ENCODE measurements at regions not wholly inside any gene's neighbourhood (a gene's known extent, or its start where the extent isn't known, plus 50 kb on each side); places are given as distances from the start of the nearest gene placed in this dataset.

- Histone ChIP-seq H3K9me3 (0 out of 3 replicates have a peak, but pooled peaks cover 3% of the 10 kb centered on the region), H3K4me2 (no peak overlapping the region), H3K4me3 (no peak overlapping the region), H3K27ac (no peak overlapping the region), H3K4me1 (no peaks in the 10 kb centered on the region)
- DNase-seq (ENCODE audit: low read depth in 1 of 2, low spot score in 1 of 2) (no peak), FAIRE-seq (no peak), ATAC-seq (no peak)
- no peak for TF ChIP-seq GATA3 (IDR thresholded peaks at IDR 0.05; ENCODE audit: borderline replicate concordance)
- TF ChIP-seq HMGXB4 (CRISPR knock-in tag; IDR thresholded peaks at IDR 0.05; ENCODE audit: borderline replicate concordance), result no peak
- no peak for TF ChIP-seq RNF2 (IDR thresholded peaks at IDR 0.05; ENCODE audit: borderline replicate concordance, low read depth)
- TF ChIP-seq NPAS2 (CRISPR knock-in tag; IDR thresholded peaks at IDR 0.05; ENCODE audit: borderline replicate concordance), result no peak
- TF ChIP-seq ELK1 (IDR thresholded peaks at IDR 0.05; ENCODE audit: low read depth, low read length), result no peak
- no peak for TF ChIP-seq HDAC2 (IDR thresholded peaks at IDR 0.05)
- TF ChIP-seq USF2 (IDR thresholded peaks at IDR 0.05), result no peak
- TF ChIP-seq JUN (IDR thresholded peaks at IDR 0.05), result no peak
- TF ChIP-seq ZFP36 (IDR thresholded peaks at IDR 0.05; ENCODE audit: borderline replicate concordance, partially characterized antibody), result no peak
- TF ChIP-seq POLR2A (IDR thresholded peaks at IDR 0.05; ENCODE audit: low read length), result no peak
- TF ChIP-seq HEYL (CRISPR knock-in tag; IDR thresholded peaks at IDR 0.05), result no peak
- no peak for TF ChIP-seq CBX8 (IDR thresholded peaks at IDR 0.05)
- CTCF ChIA-PET, result no interaction called here
- POLR2A ChIA-PET, result no interaction called here
- WGBS (ENCODE audit: missing lambda C conversion rate), result 7% methylated on average over 4 of the region's 4 CpGs
These were observed 859.9 kb upstream of the ATXN7L3B start for GRCh38 chr12:73677520-73678291.

- WGBS (ENCODE audit: missing lambda C conversion rate), result 19% methylated on average over 3 of the region's 3 CpGs
- Histone ChIP-seq H3K4me2 (no peak overlapping the region), H3K9me3 (0 out of 3 replicates have a peak, but pooled peaks cover 3% of the 10 kb centered on the region), H3K4me1 (no peaks in the 10 kb centered on the region), H3K4me3 (no peak overlapping the region), H3K27ac (no peak overlapping the region)
- DNase-seq (ENCODE audit: low read depth in 1 of 2, low spot score in 1 of 2) (no peak), ATAC-seq (no peak), FAIRE-seq (peak; percentile 74)
- ChIA-PET POLR2A (no interaction called here), CTCF (no interaction called here)
- no peak for TF ChIP-seq PHF8 (IDR thresholded peaks at IDR 0.05; ENCODE audit: borderline replicate concordance, low read depth)
- no peak for TF ChIP-seq USF2 (IDR thresholded peaks at IDR 0.05)
- no peak for TF ChIP-seq ZNF302 (CRISPR knock-in tag; IDR thresholded peaks at IDR 0.05)
- TF ChIP-seq POLR2A (IDR thresholded peaks at IDR 0.05; ENCODE audit: low read length), result no peak
- no peak for TF ChIP-seq CHD4 (IDR thresholded peaks at IDR 0.05; ENCODE audit: borderline replicate concordance)
- TF ChIP-seq JUNB (IDR thresholded peaks at IDR 0.05), result no peak
- no peak for TF ChIP-seq RCOR1 (IDR thresholded peaks at IDR 0.05; ENCODE audit: low read depth, low read length)
- no peak for TF ChIP-seq REST (IDR thresholded peaks at IDR 0.05)
- no peak for TF ChIP-seq JUN (IDR thresholded peaks at IDR 0.05)
- TF ChIP-seq FOSB (CRISPR knock-in tag; IDR thresholded peaks at IDR 0.05), result no peak
- no peak for TF ChIP-seq HOXB5 (CRISPR knock-in tag; IDR thresholded peaks at IDR 0.05)
- no peak for TF ChIP-seq HDAC2 (IDR thresholded peaks at IDR 0.05)
- no peak for TF ChIP-seq PBX3 (IDR thresholded peaks at IDR 0.05)
- no peak for TF ChIP-seq EP300 (IDR thresholded peaks at IDR 0.05)
- TF ChIP-seq FOSL2 (IDR thresholded peaks at IDR 0.05), result no peak
- no peak for TF ChIP-seq FOSL2 (CRISPR knock-in tag; IDR thresholded peaks at IDR 0.05)
- no peak for TF ChIP-seq ATOH8 (CRISPR knock-in tag; IDR thresholded peaks at IDR 0.05; ENCODE audit: low read depth)
- TF ChIP-seq CHD2 (IDR thresholded peaks at IDR 0.05; ENCODE audit: low read length, partially characterized antibody), result no peak
- TF ChIP-seq HOXB13 (CRISPR knock-in tag; IDR thresholded peaks at IDR 0.05; ENCODE audit: low read depth), result no peak
These were observed 859.3 kb upstream of the ATXN7L3B start for GRCh38 chr12:73678335-73678734.

Data from A549 (cell line).